ENCODE measurements at regions not wholly inside any gene's neighbourhood (a gene's known extent, or its start where the extent isn't known, plus 50 kb on each side); places are given as distances from the start of the nearest gene placed in this dataset.
"Not testable (repeated sequence)": the region's sequence is repeated elsewhere in the genome, so short reads cannot be mapped to it uniquely, and the experiment has no call there.

DNA sequence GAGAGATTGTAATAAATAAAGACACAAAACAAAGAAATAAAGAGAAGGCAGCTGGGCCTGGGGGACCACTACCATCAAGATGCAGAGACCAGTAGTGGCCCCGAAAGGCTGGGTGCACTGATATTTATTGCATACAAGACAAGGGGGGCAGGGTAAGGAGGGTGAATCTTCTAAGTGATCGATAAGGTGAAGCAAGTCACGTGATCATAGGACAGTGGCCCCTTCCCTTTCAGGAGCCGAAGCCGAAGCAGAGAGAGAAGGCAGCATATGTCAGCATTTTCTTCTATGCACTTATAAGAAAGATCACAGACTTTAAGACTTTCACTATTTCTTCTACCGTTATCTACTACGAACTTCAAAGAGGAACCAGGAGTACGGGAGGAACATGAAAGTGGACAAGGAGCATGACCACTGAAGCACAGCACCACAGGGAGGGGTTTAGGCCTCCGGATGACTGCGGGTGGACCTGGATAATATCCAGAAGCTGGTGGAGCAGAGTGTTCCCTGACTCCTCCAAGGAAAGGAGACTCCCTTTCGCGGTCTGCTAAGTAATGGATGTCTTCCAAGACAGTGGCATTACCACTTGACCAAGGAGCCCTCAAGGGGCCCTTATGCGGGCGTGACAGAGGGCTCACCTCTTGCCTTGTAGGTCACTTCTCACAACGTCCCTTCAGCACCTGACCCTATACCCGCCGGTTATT lies 126.4 kb downstream of the RBM46 start:
- not testable (repeated sequence) for DNase-seq

DNA sequence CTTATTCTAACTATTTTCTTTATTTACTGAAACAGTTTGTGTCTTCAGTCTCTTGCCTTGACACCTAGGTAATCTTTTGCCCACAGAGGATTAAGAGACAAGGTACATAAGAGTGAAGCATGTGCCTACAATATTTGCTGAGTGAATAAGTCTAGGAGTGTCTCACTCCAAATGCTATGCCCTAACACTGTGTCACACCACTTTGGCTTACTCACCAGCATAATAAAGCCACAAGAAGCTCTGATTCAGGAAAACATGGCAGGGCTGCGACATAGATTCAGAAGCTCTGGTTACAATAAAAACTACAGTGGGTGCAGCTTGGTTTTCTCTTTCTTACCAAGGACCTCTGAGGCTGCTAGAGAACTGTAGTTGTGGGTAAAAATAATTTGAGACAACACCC lies 127.1 kb downstream of the RBM46 start:
- DNase-seq = no peak

DNA sequence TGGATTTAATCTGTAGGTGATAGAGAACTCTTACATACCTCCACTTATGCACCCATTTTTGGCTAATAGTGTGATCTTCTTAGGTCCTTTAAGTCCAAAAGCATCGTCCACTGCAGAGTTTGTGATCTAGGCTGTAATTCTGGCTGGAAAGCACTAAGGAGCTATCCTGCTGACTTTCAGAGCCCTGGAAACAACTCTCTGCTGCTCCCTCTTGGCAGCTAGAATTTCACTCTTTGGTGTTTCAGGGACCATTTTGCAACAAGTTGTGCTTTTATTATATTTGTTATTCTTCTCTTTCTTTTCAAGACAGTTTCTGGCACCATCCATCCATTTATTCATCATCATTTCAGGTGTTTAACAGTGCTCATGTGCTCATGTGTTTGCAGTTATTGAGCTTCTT lies 130.0 kb downstream of the RBM46 start:
- DNase-seq = no peak

DNA sequence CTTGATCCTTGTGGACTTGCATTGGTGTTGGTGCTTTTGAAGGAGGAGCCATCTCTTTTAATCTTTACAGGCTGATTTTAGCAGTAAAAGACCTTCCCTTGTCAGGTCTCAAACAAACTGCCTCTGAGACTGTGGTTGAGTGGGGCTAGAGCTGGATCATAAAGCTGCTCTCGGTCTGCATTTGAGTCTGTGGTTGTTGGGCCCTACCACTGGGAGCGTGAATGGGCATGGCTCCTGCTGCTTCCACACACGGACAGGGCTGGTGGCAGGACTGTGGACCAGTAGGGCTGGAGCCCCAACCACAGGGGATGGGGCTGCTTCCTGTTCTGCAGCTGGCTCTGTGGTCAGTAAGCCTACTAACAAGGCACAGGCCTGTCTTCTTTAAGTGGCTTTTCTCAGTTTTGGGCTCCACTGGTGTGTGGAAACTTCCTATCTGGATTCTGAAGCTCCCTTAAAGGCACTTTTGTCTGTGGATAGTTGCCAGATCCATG lies 130.6 kb downstream of the RBM46 start:
- DNase-seq = no peak

DNA sequence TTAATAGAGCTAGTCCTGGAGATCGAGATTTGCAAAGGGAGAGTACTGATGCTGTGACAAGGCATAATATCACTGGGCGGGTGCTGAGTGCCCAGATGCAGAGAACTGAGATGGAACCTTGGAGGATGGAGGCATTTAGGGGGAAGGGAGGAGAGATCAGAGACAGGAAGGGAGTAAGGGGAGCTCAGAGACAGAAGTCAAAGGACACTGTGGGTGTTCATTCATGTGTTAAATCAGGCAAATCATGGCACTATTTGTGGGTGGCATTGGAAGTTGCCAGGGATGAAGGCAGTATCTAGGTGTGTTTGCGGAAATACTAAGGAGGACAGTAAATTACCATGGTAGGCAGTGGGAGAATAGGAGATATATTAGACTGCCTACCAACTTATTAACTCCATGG lies 135.0 kb downstream of the RBM46 start:
- no peak for DNase-seq

DNA sequence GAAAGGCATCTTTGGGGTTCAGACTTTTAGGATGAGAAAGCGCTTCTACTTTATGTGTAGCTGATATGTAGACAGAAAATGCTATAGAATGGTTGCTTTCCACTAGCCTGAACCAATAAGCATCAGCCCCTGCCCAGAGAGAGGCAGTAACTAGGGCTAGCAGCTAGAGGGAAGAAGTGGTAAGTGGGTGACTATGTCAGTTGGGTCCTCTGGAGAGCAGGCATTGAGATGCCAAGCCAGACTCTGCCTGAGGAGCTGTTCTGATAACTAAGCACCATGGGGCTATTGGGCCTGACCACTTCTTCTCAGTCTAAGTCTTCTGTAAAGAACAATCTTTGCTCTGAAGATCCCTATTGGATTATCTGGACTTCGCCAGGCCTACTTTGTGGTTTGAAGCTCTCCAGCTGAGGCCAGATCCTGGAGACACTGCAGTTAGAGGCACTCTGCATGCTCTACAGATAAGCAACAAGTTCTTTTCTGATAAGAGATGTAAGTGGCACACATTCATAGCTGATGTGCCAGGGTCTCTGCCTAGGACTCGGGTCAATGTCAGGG lies 146.1 kb downstream of the RBM46 start:
- no peak for DNase-seq

DNA sequence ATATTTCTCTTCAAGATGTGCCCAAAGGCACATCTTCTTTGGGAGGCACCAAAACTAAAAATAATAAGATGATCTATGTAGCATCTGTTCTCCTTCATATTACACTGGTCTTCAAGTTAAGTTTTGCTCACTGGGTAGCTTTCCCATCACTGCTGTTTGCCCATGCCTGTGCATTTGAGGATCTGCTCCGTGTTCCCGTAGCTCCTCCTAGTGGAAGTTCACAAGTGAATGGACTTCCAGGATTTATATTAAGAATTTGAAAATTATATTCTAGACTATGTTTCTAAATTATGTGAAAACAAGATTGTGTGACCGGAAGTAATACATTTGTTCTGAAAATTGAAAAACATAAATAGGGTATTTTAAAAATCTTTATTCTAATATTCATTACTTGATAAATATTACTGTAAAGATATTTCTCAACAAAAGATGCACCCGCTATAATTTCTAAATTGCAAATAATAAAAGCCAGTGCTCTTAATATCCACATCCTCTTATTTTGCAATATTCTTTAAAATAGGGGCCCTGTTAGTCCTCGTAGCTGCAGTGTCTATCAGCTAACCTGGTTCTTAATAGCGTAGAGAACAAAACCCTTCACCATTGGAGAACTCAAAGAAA lies 147.7 kb downstream of the RBM46 start:
- no peak for DNase-seq

DNA sequence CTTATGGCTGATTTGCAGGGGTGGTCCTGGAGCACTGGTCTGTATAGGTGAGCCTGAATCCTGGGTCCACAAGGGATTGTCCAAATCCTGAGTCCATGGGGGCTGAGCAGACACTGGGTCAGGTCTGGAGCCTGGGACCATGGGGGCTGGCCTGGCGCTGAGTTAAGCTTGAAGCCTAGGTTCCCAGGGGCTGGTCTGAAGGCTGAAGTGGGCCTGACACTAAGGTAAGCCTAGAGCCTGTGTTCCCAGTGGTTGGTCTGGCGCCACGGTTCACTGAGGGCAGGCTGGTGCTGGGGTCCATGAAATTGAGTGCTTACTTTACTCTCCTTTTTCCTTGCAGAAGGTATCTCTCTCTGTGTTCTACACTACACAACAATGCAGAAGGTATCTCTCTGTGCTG lies 155.8 kb downstream of the RBM46 start:
- DNase-seq = no peak

DNA sequence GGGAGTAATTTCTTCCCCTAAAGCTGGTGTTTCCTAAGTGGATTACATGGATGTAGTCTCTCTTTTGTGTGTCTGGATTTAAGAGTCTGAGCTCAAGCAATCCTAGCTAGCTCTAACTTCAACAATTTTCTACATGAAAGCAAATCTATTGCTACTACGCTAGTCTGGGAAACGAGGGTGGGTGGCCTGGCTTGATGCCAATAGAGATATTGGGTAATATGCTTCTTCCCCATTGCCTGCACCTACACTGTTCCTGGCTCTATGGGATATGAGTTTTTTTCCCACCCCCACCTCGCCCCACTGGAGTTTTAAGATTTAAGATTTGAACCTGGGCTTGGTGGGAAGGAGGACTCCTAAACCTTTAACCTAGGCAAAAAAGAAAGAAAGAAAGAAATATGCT lies 158.8 kb downstream of the RBM46 start:
- no peak for DNase-seq

DNA sequence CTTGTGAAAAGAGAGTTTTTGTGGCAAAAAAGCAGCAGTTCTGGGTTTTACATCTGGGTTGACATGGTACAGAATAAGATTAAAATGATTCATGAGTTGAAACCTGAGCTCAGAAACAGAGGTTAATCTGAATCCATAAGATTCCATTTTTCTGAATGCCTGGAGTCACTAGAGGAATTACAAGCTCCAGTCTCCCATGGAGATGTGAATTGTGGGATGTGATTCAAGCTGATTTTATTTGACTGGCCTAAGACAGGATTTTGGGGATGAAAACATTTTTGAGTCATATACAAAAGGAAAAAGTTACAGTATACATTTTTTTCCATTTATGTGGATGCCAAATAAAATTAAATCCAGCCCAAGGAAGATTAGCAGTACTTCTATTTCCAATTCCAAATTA lies 161.1 kb downstream of the RBM46 start:
- DNase-seq = no peak

DNA sequence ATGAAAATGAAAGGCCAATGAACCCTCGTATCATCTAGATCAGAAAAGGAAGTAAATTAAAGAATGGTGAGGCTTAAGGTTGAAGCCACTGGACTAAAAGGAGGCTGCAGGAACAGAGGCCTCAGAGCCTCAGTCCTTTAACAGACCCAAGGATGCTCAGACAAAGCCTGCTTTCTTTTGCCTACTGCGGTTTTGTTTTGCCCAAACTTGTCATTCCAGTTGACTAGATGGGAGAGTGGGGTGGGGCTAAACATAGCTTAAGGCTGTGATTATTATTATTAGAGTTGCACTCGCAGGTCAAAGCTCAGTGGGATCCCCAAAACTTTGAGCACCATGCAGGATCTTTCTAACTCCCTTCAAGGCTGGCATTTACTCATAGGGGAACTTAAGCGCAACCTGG lies 163.9 kb downstream of the RBM46 start:
- DNase-seq = no peak

DNA sequence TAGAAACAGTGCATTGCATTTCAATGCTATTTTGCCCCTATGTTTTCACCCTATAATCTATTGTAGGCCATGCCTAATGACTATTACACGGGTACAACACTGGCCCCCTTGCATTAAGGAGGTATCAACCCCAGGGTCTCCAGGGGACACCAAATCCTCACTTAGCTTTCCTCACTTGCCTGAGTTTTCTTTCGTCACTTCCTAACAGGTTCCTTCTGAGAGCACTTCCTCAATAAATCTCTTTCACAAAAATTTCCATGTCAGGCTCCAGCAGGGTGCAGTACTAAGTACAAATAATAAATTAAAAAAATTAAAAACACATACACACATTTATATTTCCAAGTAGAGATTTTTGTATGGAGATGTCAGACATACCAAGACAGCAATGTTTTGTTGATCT lies 165.0 kb downstream of the RBM46 start:
- no peak for DNase-seq

DNA sequence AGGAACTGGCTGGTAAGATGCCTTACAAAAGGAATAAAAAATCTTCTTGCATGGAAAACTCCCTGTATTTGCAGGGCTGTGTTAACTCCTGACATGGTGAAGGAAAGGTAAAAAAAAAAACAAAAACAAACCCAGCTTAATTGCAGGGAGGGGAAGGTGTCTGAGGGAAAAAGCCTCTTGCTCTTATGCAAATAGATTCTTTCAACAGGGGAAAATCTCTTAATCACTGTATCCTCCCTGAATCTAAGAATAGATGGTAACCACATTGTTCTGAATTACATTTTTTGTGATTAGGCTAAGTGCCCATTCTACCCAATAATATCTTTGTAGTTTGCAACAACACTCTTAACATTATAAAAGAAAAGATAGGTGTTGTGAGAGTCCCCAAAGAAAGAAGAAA lies 172.6 kb downstream of the RBM46 start:
- DNase-seq = no peak

DNA sequence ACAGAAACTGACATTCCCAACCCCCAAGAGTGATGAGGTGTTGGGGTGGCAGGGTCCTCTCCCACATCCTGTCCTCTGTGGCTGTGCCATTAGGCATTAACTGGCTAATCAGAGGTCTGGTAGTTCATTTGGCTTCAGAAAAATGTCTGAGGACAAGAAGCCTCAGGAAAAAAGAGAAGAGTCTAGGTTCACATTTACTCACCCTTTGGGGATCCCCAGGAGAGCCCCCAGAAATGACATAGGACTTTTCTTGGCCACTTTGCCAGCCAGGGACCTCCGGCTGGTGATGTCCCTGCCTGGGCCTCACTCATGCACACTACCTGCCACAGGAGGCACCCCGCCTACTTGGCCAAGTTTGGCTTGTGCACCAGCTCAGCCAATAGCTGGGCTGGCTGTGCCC lies 173.0 kb downstream of the RBM46 start:
- no peak for DNase-seq

DNA sequence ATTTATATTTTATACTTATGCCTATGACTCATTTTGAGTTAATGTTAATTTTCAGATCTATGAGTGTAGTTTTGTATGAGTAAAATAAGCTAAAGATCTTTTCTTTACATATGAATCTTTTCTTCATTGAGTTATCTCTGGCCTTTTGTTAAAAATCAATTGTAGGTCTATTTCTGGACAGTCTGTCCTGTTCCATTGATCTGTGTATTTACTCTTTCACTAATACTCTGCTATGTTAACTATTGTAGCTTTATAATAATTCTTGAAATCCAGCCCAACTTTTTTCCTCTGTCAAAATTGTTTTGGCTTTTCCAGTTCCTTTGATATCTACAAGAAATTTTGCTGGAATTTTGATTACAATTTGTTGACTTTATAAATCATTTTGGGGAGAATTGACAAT lies 177.0 kb downstream of the RBM46 start:
- no peak for DNase-seq

DNA sequence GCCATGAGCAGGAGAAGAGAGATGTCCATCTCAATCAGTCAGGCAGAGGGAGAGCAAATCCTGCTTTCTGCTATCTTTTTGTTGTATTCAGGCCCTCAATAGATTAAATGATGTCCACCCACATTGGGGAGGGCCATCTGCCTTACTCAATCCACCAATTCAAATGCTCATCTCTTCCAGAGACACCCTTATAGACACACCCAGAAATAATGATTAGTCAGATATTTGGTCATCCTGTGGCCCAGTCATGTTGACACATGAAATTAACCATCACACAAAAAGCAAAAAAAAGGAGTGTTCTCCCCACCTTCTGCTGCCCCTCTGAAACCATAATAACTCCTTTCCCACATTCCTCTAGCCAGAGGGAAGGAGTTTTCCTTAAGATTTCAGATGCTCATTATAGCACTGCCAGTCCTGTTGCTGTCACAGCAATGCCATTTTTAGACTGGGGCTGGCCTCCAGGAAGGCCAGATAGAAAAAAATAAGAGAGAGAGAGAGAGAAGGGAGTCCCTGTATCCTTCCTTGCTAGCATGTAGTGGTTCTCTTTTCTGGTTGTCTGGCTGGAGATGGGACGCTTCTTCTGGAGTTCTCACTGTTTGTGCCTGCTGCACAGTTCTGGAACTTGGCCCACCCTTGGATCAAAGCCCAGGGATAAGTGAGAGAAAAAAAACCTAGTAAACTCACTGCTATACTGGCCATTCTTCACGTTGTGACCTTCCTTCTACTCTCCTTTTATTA lies 177.7 kb downstream of the RBM46 start:
- DNase-seq = no peak

DNA sequence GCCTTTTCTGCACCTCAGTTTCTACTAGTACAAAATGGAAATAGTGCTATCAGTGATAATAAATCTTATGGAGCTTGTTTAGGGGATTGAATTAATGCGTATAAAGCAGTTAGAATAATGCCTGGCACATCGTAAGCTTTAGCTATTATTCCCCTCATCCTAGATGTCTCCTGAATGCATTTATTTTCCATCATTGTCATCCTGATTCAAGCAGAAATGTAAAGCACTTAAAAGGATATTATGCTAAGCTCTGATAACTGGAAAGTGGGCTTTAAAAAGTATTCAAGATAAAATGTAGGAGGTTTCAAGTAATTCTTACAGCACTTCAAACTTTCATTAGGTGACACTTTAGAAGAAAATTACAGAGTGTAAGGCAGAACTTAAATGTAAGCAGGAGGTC lies 178.7 kb downstream of the RBM46 start:
- DNase-seq = no peak

DNA sequence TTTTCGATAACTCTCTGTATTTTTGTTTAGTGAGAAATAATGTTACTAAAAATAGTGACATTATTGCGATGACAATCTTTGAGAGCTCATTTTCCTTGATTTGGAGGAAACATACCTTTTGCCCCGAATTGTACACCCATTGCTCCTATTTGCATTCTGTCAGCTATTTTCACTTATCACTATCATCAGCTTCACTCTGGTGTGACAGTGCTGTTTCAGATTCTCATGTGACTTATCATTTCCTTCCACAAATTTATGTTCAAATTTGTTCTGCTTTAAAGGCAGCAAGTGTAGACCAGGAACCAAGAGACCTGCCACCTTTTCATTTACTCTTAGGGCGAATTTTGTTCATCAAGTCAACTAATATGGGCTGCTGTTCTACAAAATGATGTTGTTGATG lies 179.4 kb downstream of the RBM46 start:
- DNase-seq = no peak

DNA sequence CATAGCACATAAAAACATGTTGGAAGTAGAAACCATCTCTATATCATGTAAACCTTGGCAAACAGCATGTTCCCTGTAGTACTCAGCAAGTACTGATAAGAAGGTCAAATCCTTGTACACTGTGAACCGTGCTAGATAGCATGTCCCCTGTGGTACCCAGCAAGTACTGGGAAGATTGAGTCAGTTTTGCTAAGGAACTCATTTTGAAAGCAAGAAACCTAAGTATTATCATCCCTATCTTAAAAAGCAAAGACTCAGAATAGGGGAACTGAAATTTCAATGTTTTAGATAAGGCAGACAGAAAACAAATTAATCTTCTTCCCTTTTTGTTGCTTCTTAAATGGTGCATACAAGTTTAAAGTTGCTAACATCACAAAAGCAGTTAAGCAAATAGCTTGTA lies 180.2 kb downstream of the RBM46 start:
- DNase-seq = no peak

DNA sequence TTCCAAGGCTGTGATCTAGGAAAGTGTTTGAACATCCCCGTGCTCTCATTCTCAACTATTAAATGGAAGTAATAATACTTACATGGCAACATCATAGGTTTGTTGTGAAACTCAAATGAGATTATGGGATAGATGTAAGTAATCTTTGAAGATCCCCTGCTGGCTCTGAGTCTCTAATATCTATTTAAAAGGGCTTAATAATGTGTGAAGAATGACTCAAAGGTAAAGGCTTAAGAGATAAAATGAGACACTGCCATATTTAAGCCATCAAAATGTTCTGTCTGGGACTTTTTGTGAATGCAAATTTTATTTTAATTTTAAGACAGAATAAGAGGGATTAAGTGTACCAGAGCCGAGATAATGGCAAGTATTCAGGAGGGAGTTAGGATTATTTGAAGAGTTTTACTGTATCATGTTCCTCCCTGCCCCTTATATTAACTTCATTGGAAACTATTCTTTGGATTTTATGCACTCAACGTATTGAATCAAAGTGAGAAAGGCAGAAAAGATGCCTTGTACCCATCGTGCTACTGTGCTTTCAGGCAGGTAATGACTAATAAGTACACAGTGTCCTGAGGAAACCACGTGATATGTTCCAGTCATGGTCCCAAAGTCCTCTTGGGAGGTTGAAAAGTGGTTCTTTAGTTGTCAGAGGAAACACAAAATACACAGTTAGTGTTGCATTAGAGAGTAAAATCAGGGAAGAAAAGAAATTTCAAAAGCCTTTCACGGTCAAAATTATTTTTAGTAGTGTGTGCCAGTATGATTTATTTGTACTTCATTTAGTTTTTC lies 192.4 kb downstream of the RBM46 start:
- DNase-seq = no peak

DNA sequence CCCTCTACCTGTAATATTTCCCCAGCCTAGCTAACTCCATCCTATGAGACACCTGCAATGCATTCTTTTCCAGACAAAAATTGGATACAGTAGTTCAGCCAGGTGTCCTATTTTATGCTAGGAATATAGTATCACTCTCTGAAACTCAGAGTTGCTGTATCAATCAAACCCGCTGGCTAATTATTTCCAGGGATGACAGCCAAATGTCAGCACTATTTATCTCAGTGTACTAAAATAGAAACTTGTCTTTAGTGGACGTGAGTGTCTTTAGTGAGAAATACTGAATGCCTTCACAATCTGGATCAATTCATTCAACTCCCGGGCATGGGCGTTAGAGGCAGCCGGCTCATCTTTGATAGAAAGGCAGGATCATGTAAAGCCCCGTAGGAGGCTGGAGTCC lies 196.2 kb downstream of the RBM46 start:
- no peak for DNase-seq

DNA sequence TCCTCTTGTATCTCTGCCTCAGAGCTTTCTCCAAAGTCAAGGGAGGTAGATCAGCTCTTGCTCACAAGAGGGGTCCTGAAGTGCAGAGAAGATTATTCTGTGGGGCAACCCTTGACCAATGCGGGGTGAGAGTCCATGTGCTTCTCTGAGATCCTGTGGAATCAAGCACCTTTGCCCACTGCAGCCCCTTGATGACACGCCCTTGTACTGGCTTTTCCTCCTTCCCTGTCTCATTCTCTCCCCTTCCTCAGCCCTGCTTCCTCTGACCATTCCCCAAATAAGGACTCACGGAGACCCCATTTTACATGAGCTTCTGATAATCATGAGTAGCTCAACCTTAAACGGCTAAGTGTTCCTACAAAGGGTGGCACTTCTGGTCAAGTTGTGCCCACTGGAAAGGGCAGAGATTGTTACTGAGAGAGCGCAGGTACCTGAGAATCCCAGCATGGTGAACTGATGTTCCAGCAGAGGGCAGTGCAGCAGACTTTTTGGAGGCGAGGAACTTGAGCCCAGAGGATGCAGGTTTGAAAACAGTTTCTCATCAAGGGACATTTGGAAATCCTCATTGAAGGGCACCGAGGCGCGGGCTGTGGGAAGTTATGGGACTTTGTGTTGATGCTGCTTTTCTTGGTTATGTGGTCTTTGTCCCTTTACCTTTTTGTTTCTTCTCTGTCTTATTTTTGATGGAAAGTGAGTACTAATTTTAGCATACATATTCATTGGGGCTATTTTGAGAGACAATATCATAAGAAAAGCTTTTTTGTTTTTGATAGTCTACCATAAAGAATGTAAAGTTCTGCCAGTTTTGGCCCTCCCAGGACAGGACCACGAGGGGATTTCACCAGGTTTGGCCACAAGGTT lies 201.3 kb downstream of the RBM46 start:
- peak; percentile 13 to 47 for DNase-seq

Data from NCI-H1930 (cell line).